Naive B cell (primary cell): ENCODE measurements at regions not wholly inside any gene's neighbourhood (a gene's known extent, or its start where the extent isn't known, plus 50 kb on each side); places are given as distances from the start of the nearest gene placed in this dataset.

Experiments
- ATAC-seq, 2 donors: fragments of 150-1000 bp; cut with Tn5 transposase; 2 replicates each; pipeline ENCODE4 v1.10.0; 2021; ENCODE audit warnings: low read depth in 2 of 2, mild to moderate bottlenecking in 2 of 2, moderate library complexity in 2 of 2
- DNase-seq: peaks from one replicate; pipeline ENCODE4 v3.0.0; 2022
- H3K27ac Mint-ChIP-seq, 6 donors: one replicate each; pipeline ENCODE4 v1.8.0; 2020 to 2022; ENCODE audit warnings: mild to moderate bottlenecking in 6 of 6, mixed read lengths in 6 of 6, moderate library complexity in 5 of 6, inconsistent platforms in 2 of 6
- H3K27me3 Mint-ChIP-seq, 3 donors: one replicate each; pipeline ENCODE4 v1.8.0; 2021 to 2022; ENCODE audit warnings: mixed read lengths in 3 of 3, mild to moderate bottlenecking in 1 of 3
- H3K36me3 Mint-ChIP-seq, 2 donors: one replicate each; pipeline ENCODE4 v1.8.0; 2020 to 2022; ENCODE audit warnings: mixed read lengths in 2 of 2, inconsistent platforms in 1 of 2, mild to moderate bottlenecking in 1 of 2
- H3K4me1 Mint-ChIP-seq, 3 donors: one replicate each; pipeline ENCODE4 v1.8.0; 2020 to 2022; ENCODE audit warnings: mixed read lengths in 3 of 3, inconsistent platforms in 1 of 3, mild to moderate bottlenecking in 1 of 3, moderate library complexity in 1 of 3
- H3K4me3 Mint-ChIP-seq, 8 donors: one replicate each; pipeline ENCODE4 v1.8.0; 2020 to 2022; ENCODE audit warnings: mild to moderate bottlenecking in 8 of 8, mixed read lengths in 8 of 8, moderate library complexity in 8 of 8, inconsistent platforms in 2 of 8
- H3K9me3 Mint-ChIP-seq, 7 donors: one replicate each; pipeline ENCODE4 v1.8.0; 2020 to 2022; ENCODE audit warnings: mixed read lengths in 7 of 7, mild to moderate bottlenecking in 5 of 7, inconsistent platforms in 2 of 7, moderate library complexity in 1 of 7

- H3K4me3 Mint-ChIP-seq: no peak overlapping the region
- H3K27ac Mint-ChIP-seq: no peak overlapping the region
- peaks cover 0 to 4% (median 0%) of the 10 kb centered on the region in 7 donors for H3K9me3 Mint-ChIP-seq
- DNase-seq (no peak), ATAC-seq (no peak)
- H3K27me3 Mint-ChIP-seq: peaks cover 0 to 6% (median 0%) of the 10 kb centered on the region in 3 donors
- no peaks in the 10 kb centered on the region for H3K36me3 Mint-ChIP-seq
- no peaks in the 10 kb centered on the region for H3K4me1 Mint-ChIP-seq
These were observed 306.7 kb downstream of the PIK3C3 start for GRCh38 chr18:42261731-42262130.

GRCh38 chr18:42264497-42264896 lies 309.5 kb downstream of the PIK3C3 start:
- peaks cover 0 to 4% (median 0%) of the 10 kb centered on the region in 7 donors for H3K9me3 Mint-ChIP-seq
- H3K36me3 Mint-ChIP-seq: no peaks in the 10 kb centered on the region
- no peaks in the 10 kb centered on the region for H3K4me1 Mint-ChIP-seq
- H3K27me3 Mint-ChIP-seq: peaks cover 0 to 4% (median 0%) of the 10 kb centered on the region in 3 donors
- no peak for ATAC-seq
- no peak overlapping the region for H3K27ac Mint-ChIP-seq
- H3K4me3 Mint-ChIP-seq: no peak overlapping the region
- DNase-seq: no peak

GRCh38 chr18:42268186-42268725 lies 313.2 kb downstream of the PIK3C3 start:
- Mint-ChIP-seq H3K4me3 (no peak overlapping the region), H3K4me1 (no peaks in the 10 kb centered on the region), H3K9me3 (peaks cover 0 to 4% (median 0%) of the 10 kb centered on the region in 7 donors), H3K27ac (no peak overlapping the region), H3K36me3 (no peaks in the 10 kb centered on the region), H3K27me3 (peaks cover 0 to 4% (median 0%) of the 10 kb centered on the region in 3 donors)
- ATAC-seq: no peak
- DNase-seq: no peak

DNA sequence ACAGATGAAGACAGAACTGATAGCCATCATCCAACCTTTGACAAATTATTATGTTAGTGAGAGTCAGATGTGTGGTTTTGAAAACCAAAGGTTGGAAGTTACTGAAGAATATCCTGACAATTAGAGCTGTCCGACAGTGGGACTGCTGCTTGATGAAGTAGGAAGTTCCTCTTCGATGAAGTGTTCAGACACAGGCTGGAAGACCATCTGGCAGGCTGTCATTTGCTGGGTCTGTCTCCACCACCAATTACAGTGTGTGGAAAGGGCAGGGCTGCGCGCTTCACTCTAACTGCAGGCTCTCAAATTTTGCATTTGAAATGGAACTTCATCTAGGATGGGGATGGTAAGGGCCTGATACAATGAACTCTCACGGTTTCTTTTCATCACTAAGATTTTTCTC lies 313.8 kb downstream of the PIK3C3 start:
- Mint-ChIP-seq H3K4me3 (no peak overlapping the region), H3K4me1 (no peaks in the 10 kb centered on the region), H3K9me3 (peaks cover 0 to 4% (median 0%) of the 10 kb centered on the region in 7 donors), H3K27me3 (peaks cover 0 to 4% (median 0%) of the 10 kb centered on the region in 3 donors), H3K27ac (no peak overlapping the region), H3K36me3 (no peaks in the 10 kb centered on the region)
- DNase-seq (no peak), ATAC-seq (no peak)

GRCh38 chr18:42271647-42272414 lies 316.8 kb downstream of the PIK3C3 start:
- H3K27me3 Mint-ChIP-seq: peaks cover 0 to 4% (median 0%) of the 10 kb centered on the region in 3 donors
- H3K36me3 Mint-ChIP-seq: no peaks in the 10 kb centered on the region
- ATAC-seq (no peak), DNase-seq (no peak)
- no peaks in the 10 kb centered on the region for H3K4me1 Mint-ChIP-seq
- no peak overlapping the region for H3K27ac Mint-ChIP-seq
- H3K9me3 Mint-ChIP-seq: peaks cover 0 to 2% (median 0%) of the 10 kb centered on the region in 7 donors
- no peak overlapping the region for H3K4me3 Mint-ChIP-seq

GRCh38 chr18:42274488-42275137 lies 319.6 kb downstream of the PIK3C3 start:
- DNase-seq (no peak), ATAC-seq (no peak)
- no peak overlapping the region for H3K4me3 Mint-ChIP-seq
- no peak overlapping the region for H3K27ac Mint-ChIP-seq
- no peaks in the 10 kb centered on the region for H3K27me3 Mint-ChIP-seq
- H3K36me3 Mint-ChIP-seq: no peaks in the 10 kb centered on the region
- H3K9me3 Mint-ChIP-seq: peaks cover 0 to 2% (median 0%) of the 10 kb centered on the region in 7 donors
- H3K4me1 Mint-ChIP-seq: no peaks in the 10 kb centered on the region

DNA sequence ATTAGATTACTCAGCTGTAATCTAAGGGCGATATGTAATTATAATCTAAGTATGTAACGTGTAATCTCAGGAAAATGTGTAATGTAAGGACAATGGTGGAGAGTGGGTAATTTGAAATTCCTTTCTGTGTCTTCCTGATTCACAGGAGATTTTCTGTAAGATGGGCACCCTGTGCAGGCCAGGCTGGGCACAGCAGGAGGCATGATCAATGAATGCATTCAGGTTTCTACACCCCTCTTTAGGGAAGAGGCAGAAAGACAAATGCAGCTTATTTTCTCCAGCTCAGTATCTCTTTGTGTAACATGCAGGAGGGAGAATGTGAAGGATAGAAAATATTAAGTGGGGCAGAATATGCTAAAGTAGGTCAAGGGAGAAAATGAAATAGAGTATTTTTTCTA lies 320.1 kb downstream of the PIK3C3 start:
- ATAC-seq: no peak
- Mint-ChIP-seq H3K36me3 (no peaks in the 10 kb centered on the region), H3K27ac (no peak overlapping the region), H3K9me3 (peaks cover 0 to 2% (median 0%) of the 10 kb centered on the region in 7 donors), H3K4me3 (no peak overlapping the region), H3K4me1 (no peaks in the 10 kb centered on the region), H3K27me3 (no peaks in the 10 kb centered on the region)
- no peak for DNase-seq

DNA sequence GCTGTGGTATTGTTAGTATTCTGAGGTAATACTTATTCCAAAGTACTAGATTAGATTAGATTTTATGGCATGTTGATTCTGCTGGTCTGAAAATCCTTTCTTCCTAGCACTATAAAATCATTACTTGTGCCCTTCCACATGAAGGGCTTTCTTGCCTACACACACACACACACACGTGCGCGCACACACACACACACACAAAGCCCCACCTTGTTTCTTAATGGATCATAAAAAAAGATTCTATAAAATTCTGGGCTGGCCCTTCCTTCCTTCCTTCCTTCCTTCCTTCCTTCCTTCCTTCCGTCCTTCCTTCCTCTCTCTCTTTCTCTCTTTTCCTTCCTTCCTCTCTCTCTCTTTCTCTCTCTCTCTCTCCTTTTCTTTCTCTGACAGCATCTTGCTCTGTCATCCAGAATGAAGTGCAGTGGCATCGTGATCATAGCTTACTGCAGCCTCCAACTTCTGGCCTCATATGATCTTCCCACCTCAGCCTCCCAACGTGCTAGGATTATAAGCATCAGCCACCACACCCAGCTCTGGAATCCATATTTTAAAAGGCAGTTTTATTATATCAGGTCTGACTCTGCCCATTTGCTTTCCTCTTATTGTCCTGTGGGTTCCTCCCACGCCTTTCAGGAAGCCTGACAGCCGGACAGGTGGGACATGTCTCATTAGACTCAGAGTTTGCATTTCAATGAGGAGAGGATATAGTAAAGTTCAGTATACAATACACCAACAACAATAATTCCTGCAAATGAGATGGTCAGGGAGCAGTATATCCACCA lies 321.1 kb downstream of the PIK3C3 start:
- Mint-ChIP-seq H3K4me1 (no peaks in the 10 kb centered on the region), H3K27me3 (no peaks in the 10 kb centered on the region), H3K36me3 (no peaks in the 10 kb centered on the region), H3K9me3 (no peaks in the 10 kb centered on the region), H3K4me3 (no peak overlapping the region), H3K27ac (no peak overlapping the region)
- DNase-seq: no peak
- no peak for ATAC-seq

DNA sequence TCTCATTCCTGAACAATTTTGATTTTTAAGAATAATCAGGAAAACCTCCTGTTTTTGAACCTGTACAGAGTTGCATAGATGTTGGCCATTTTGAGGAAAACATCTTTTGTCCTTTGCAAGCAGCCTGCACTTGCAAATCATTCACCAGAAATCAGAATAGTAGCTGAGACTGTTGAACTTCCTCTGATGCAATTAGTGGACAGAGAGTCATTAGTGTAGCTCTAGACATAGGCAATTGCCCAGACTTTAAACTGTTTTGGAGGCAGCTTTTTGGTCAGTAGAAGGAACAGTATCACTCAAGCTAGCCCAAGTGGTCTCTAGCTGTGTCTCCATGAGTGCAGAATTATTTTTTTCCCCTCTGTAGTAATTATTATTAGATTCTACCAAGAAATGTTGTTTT lies 326.1 kb downstream of the PIK3C3 start:
- DNase-seq: no peak

DNA sequence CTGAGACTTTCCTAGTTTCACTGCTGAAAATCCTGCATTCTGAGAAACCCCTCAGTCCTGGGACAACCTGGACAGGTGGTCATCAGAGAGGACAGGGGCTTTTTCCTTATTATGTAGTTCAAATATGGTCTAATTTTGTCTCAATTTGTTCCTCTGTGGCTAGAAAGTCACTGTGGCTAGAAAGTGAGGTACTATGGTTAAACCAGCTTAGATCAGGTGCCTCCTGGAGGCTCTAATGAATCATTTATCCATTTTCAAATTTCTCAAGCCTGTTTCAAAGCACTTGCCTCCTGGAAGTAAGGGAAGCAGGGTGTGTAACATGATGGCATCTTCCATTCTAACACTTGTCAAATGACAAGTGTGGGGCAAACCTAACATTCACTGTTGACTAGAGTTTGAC lies 326.8 kb downstream of the PIK3C3 start:
- no peak for ATAC-seq
- no peak overlapping the region for H3K27ac Mint-ChIP-seq
- no peak overlapping the region for H3K4me3 Mint-ChIP-seq
- no peak for DNase-seq
- H3K4me1 Mint-ChIP-seq: no peaks in the 10 kb centered on the region
- H3K36me3 Mint-ChIP-seq: no peaks in the 10 kb centered on the region
- H3K27me3 Mint-ChIP-seq: no peaks in the 10 kb centered on the region
- no peaks in the 10 kb centered on the region for H3K9me3 Mint-ChIP-seq

More for the DNA sequence above, 326.1 kb downstream of the PIK3C3 start:
- H3K4me1 Mint-ChIP-seq: no peaks in the 10 kb centered on the region
- H3K36me3 Mint-ChIP-seq: no peaks in the 10 kb centered on the region
- H3K27me3 Mint-ChIP-seq: no peaks in the 10 kb centered on the region
- H3K27ac Mint-ChIP-seq: no peak overlapping the region
- no peak overlapping the region for H3K4me3 Mint-ChIP-seq
- no peak for ATAC-seq
- H3K9me3 Mint-ChIP-seq: no peaks in the 10 kb centered on the region

DNA sequence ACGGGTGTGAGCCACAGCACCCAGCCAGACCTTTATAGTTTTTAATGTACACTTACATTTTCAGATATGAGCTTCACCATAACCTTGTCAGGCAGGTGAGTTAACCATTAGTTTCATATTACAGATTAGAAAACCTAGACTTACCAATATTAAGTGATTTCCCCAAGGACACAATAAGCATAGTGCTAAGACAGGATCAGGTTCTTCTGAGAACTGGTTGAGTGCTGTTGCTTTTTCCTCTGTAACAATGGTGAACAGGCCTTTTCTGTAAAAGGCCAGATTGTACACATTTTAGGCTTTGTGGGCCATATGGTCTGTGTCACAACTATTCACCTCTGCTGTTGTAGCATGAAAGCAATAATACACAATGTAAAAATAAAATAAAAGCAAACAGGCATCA lies 332.0 kb downstream of the PIK3C3 start:
- no peaks in the 10 kb centered on the region for H3K9me3 Mint-ChIP-seq
- H3K27ac Mint-ChIP-seq: no peak overlapping the region
- H3K27me3 Mint-ChIP-seq: no peaks in the 10 kb centered on the region
- no peak for DNase-seq
- no peak overlapping the region for H3K4me3 Mint-ChIP-seq
- no peaks in the 10 kb centered on the region for H3K36me3 Mint-ChIP-seq
- H3K4me1 Mint-ChIP-seq: no peaks in the 10 kb centered on the region
- no peak for ATAC-seq

- no peak for ATAC-seq
- Mint-ChIP-seq H3K9me3 (peaks cover 0 to 7% (median 0%) of the 10 kb centered on the region in 7 donors), H3K4me3 (no peak overlapping the region), H3K27me3 (no peaks in the 10 kb centered on the region), H3K27ac (no peak overlapping the region), H3K4me1 (no peaks in the 10 kb centered on the region), H3K36me3 (peaks cover 0 to 4% of the 10 kb centered on the region in 2 donors)
- no peak for DNase-seq
These were observed 333.1 kb downstream of the PIK3C3 start for GRCh38 chr18:42288129-42288528.

GRCh38 chr18:42289526-42289925 lies 334.5 kb downstream of the PIK3C3 start:
- peaks cover 0 to 4% of the 10 kb centered on the region in 2 donors for H3K36me3 Mint-ChIP-seq
- no peak for DNase-seq
- no peak overlapping the region for H3K4me3 Mint-ChIP-seq
- H3K4me1 Mint-ChIP-seq: no peaks in the 10 kb centered on the region
- no peak for ATAC-seq
- H3K27ac Mint-ChIP-seq: no peak overlapping the region
- peaks cover 0 to 7% (median 0%) of the 10 kb centered on the region in 7 donors for H3K9me3 Mint-ChIP-seq
- no peaks in the 10 kb centered on the region for H3K27me3 Mint-ChIP-seq
